Kidney epithelial cell (primary cell): ENCODE measurements at regions not wholly inside any gene's neighbourhood (a gene's known extent, or its start where the extent isn't known, plus 50 kb on each side); places are given as distances from the start of the nearest gene placed in this dataset.

Source experiments
- DNase-seq: peaks from one replicate; pipeline ENCODE4 v3.0.0-alpha.2; 2010; ENCODE audit warnings: low read depth
- H3K27me3 ChIP-seq: 2 replicates; pipeline ENCODE4 v1.6.0; 2011; ENCODE audit warnings: low read length; ENCODE audit not compliant: control insufficient read depth, insufficient read depth
- H3K36me3 ChIP-seq: 2 replicates; pipeline ENCODE4 v1.5.1; 2011; ENCODE audit warnings: low read length; ENCODE audit not compliant: control insufficient read depth, insufficient read depth
- H3K4me3 ChIP-seq: 2 replicates; pipeline ENCODE4 v1.5.1; 2011; ENCODE audit warnings: low read depth, mild to moderate bottlenecking, control low read depth, low read length
- TF ChIP-seq, protein P1 (sequence below): IDR thresholded peaks from 2 replicates; pipeline ENCODE4 v1.5.1; 2011; ENCODE audit warnings: mild to moderate bottlenecking, moderate library complexity, low read length, control low read depth, inconsistent platforms; ENCODE audit not compliant: insufficient read depth, poor library complexity, severe bottlenecking

DNA sequence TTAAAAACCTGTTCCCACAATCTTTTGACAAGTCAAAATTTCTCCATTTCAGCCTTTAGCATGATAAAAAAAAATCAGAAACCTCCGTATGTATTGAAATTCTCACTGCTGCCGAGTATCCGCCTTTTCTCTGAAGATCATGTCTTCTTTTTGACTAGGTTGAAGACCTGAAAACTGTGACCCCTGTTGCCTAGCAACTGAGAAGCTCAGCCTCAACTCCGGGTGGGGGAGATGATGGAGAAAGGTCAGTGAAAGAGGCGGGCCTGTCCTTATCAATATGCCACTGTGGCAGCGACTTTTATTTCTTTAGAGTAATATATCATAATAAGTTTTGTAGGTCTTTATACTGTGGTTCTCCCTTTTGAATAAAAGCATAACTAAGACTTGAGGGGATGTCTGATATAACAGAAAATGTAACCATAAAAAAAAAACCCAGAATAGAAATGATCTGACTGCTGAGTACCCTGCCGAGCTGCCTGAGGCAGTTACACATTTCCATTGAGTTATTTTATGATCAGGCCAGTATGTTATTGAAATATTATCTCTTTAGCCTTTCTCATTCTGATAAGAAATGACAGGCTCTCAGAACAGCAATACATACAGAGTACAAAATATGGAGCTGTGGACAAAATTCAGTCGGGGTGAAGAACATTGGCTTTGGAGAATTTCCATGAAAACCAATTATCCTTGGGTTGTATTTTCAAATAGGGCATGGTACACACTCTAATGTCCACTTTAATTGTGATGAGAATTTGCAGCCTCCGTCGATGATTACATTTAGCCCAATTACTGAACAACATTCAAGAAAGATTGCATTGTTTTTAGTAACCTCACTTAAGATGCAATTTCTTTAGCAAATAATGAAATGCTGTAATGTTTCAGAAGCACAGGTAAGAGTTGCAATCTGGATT lies 136.7 kb upstream of the EEF1E1 start:
- no peak for DNase-seq
- Histone ChIP-seq H3K27me3 (no peaks in the 10 kb centered on the region), H3K36me3 (no peaks in the 10 kb centered on the region), H3K4me3 (no peak overlapping the region)
- TF ChIP-seq, protein P1, sequence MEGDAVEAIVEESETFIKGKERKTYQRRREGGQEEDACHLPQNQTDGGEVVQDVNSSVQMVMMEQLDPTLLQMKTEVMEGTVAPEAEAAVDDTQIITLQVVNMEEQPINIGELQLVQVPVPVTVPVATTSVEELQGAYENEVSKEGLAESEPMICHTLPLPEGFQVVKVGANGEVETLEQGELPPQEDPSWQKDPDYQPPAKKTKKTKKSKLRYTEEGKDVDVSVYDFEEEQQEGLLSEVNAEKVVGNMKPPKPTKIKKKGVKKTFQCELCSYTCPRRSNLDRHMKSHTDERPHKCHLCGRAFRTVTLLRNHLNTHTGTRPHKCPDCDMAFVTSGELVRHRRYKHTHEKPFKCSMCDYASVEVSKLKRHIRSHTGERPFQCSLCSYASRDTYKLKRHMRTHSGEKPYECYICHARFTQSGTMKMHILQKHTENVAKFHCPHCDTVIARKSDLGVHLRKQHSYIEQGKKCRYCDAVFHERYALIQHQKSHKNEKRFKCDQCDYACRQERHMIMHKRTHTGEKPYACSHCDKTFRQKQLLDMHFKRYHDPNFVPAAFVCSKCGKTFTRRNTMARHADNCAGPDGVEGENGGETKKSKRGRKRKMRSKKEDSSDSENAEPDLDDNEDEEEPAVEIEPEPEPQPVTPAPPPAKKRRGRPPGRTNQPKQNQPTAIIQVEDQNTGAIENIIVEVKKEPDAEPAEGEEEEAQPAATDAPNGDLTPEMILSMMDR, result no peak

DNA sequence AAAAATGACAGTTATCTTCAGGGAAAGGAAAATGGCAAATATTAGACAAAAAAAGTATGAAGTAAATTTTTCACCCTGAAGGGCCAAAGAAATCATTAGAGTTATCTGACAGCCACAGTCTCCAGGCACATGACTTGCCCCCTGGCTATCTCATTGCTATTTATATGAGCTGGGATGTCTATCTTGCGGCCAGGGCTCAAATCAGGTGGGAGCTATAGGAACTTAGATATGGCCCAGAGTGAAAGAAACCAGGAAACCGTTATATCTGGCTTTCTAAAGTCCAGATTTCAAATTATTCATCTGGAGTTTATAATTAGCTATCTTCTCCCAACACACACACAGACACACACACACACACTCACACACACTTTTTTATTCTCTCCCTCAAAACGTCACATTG lies 135.3 kb upstream of the EEF1E1 start:
- no peak overlapping the region for H3K4me3 ChIP-seq
- H3K27me3 ChIP-seq, result no peaks in the 10 kb centered on the region
- no peak for DNase-seq
- TF ChIP-seq, protein P1, result no peak
- no peaks in the 10 kb centered on the region for H3K36me3 ChIP-seq

DNA sequence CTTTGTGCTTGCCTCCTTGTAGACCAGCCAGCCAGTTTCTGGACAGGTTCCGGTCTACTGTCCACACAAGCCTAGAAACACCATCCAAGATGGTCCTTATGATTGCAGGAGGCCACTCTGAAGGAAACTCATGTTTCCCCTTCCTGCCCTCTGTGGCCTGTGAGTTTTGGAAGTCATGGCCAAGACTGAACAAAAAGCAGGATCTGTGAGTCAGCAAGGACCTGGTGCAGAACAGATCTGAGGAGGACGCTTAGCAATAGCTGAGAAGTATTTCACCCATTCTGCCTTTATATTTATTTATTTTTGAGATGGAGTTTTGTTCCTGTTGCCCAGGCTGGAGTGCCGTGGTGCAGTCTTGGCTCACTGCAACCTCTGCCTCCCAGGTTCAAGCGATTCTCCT lies 134.6 kb upstream of the EEF1E1 start:
- Histone ChIP-seq H3K27me3 (no peaks in the 10 kb centered on the region), H3K36me3 (no peaks in the 10 kb centered on the region), H3K4me3 (no peak overlapping the region)
- no peak for DNase-seq
- TF ChIP-seq, protein P1, result no peak

DNA sequence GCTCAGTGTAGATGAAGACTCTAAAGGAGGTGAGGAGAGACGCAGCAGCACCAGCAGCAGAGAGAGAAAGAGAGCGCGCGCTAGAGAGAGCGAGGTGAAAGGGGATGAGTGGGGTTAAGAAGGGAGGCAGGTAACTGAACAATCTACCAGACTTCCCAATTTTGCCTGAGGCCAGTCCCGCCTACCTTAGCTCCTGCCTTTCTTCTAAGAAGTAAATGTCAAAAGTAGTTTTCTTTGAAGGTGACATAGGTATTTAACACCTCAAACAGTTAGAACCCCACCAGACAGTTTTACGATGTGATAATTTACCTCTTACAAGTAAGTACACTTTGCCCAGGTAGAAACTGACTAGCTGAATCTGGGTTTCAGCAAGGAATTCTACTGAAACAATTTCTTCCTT lies 132.0 kb upstream of the EEF1E1 start:
- no peak for DNase-seq
- Histone ChIP-seq H3K4me3 (no peak overlapping the region), H3K27me3 (no peaks in the 10 kb centered on the region), H3K36me3 (no peaks in the 10 kb centered on the region)
- TF ChIP-seq, protein P1, result no peak

DNA sequence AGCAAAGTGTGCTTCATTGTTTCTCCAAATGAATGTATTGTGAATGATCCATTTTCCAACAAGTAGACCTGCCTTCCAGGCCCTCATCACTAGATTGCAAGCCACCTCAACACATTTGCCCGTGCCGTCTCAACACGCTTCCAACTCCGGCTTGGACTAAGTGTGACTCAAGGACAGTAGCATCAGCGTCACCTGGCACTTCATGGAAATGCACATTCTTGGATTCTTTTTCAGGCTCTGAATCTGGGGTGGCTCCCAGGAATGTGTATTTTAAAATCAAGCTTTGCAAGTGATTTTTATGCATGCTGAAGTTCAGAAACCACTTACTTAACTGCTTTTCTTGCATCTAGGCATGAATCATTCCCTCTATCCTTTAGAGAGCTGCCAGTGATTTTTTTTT lies 129.6 kb upstream of the EEF1E1 start:
- TF ChIP-seq, protein P1, result no peak
- no peaks in the 10 kb centered on the region for H3K27me3 ChIP-seq
- DNase-seq, result no peak

More for the DNA sequence above, 129.6 kb upstream of the EEF1E1 start:
- Histone ChIP-seq H3K4me3 (no peak overlapping the region), H3K36me3 (no peaks in the 10 kb centered on the region)
